ENCODE measurements at regions not wholly inside any gene's neighbourhood (a gene's known extent, or its start where the extent isn't known, plus 50 kb on each side); places are given as distances from the start of the nearest gene placed in this dataset.
A peak's percentile ranks its signal among the peaks of the same experiment; 100 is the strongest.

GRCh38 chr10:129411393-129411705 lies 55.7 kb upstream of the MGMT start:
- DNase-seq (ENCODE audit: low read depth in 4 of 4, low spot score in 3 of 4): no peak

DNA sequence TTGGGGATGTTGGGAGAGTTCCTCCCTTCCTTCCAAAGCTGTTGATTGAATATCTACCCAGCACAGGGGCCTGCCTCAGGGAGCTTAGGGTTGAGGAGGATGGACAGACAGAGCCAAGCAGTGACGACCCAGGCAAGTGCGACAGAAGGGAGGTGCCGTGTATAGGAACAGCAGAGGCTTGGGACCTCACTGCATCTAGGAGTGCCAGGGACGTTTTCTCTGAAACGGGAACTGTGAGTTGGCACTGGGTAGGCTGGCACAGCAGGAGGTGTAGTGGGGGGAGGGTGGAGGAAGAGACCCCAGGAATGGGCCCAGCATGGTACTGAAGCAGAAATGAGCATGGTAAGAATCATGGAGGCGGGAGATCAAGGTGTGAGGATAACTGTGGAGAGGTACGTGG lies 55.3 kb upstream of the MGMT start:
- no peak for DNase-seq (ENCODE audit: low read depth in 4 of 4, low spot score in 3 of 4)

- DNase-seq (ENCODE audit: low read depth in 4 of 4, low spot score in 3 of 4): no peak
These were observed 54.0 kb upstream of the MGMT start for GRCh38 chr10:129413024-129413423.

GRCh38 chr10:129415215-129416140 lies 51.6 kb upstream of the MGMT start:
- peak in 1 of 4 donors; percentile 4 for DNase-seq (ENCODE audit: low read depth in 4 of 4, low spot score in 3 of 4)

- DNase-seq (ENCODE audit: low read depth in 4 of 4, low spot score in 3 of 4): no peak
These were observed 50.9 kb upstream of the MGMT start for GRCh38 chr10:129416155-129416554.

DNA sequence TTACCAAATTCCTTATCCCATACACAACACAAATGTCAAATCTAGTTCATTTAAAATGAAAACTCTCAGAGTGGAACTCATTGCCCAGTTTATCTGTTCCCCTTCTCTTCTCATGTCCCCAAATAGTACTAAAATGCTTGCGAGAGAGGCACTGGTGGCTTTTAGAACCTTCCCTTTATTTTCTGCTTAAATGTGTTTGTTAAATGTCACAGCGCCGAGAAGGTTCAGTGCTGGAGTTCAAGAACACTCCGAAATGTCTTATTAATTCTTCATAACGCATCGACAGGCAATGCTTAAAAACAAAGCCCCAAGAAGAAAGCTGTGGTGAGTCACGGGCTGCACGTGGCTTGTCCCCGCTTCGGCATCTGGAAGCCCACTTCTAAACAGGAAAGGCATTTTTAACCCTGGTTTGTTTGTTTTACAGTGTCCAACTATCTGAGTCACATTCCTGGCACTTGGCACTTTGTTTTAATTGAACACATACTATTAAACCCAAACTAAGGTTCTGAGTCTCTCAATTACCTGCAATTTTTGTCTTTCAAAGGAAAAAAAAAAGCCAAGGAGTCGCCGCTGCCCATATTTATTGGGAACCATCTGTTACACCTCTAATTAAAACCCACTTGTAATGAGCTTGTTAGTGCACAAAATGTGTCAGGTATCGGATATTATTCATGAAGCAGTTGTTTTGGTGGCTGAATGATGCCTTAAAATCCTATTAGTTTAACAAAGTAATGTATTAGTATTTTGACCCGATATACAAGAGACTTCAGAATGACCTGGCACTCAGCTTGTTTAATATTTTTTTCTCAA lies 49.9 kb upstream of the MGMT start:
- DNase-seq (ENCODE audit: low read depth in 4 of 4, low spot score in 3 of 4): no peak

All from right renal pelvis (tissue), 4 donors.